K562 (cell line): ENCODE measurements at regions not wholly inside any gene's neighbourhood (a gene's known extent, or its start where the extent isn't known, plus 50 kb on each side); places are given as distances from the start of the nearest gene placed in this dataset.

Source experiments
- ATAC-seq: fragments of 200-7000 bp; cut with Tn5 transposase; 3 replicates; pipeline ENCODE4 v1.9.1; 2020; ENCODE audit warnings: moderate library complexity
- BruUV-seq: library from RNA; stranded (reverse); fragments of 400-500 nt; replicated peaks from 2 replicates; lab custom pipeline; 2021; lab: Mats Ljungman, UMichigan
- CTCF ChIA-PET: fragments of 300-600 bp; formaldehyde crosslinking; extraction: SDS; loops from one replicate; lab custom pipeline; 2021; ENCODE audit warnings: low intra/inter-chr PET ratio; lab: Yijun Ruan, JAX
- POLR2A ChIA-PET: fragments of 300-600, 350-650 bp; sonication (Branson Sonifier 250); formaldehyde crosslinking; extraction: SDS; loops from one replicate; lab custom pipeline; 2021; ENCODE audit warnings: antibody characterized with exemption, inconsistent platforms; lab: Yijun Ruan, JAX
- DNase-seq, 4 experiments: peaks; one replicate each; pipeline versions ENCODE4 v3.0.0 to v3.0.0-alpha.2; 2011 to 2018; ENCODE audit warnings: low spot score in 3 of 4, mixed read lengths in 3 of 4; ENCODE audit errors: extremely low read depth in 1 of 4
- FAIRE-seq: peaks from 2 replicates; lab custom pipeline; 2011; peaks lifted over from hg19 to GRCh38; lab: Jason Lieb, UNC
- H2AFZ ChIP-seq: 2 replicates; pipeline ENCODE4 v1.6.0; 2011; ENCODE audit warnings: low read depth, low read length, control low read depth, inconsistent platforms
- H3K27ac ChIP-seq: fragments of 200-600 bp; 3 replicates; pipeline ENCODE4 v1.8.0; 2011; ENCODE audit warnings: low read depth, mild to moderate bottlenecking, control low read depth, inconsistent platforms, low read length, moderate library complexity, mixed read lengths; ENCODE audit errors: extremely low read depth
- H3K27me3 ChIP-seq, 2 experiments: fragments of 300-600 bp in 1 of 2; 2 replicates in 1 of 2; 3 replicates in 1 of 2; pipeline versions ENCODE4 v1.6.0 to v1.8.0; 2011; ENCODE audit warnings: inconsistent platforms in 2 of 2, low read length in 2 of 2, mild to moderate bottlenecking in 1 of 2, mixed read lengths in 1 of 2, moderate library complexity in 1 of 2; ENCODE audit not compliant: control insufficient read depth in 2 of 2, insufficient read depth in 2 of 2
- H3K36me3 ChIP-seq: fragments of 300-600 bp; 3 replicates; pipeline ENCODE4 v1.8.0; 2011; ENCODE audit warnings: mild to moderate bottlenecking, low read length, inconsistent platforms; ENCODE audit not compliant: control insufficient read depth, insufficient read depth
- H3K4me1 ChIP-seq, 2 experiments: fragments of 200-600 bp in 1 of 2; replicated peaks in 1 of 2; 2 replicates in 1 of 2; 3 replicates in 1 of 2; pipeline versions ENCODE4 v1.5.1 to v1.8.0; 2011; ENCODE audit warnings: inconsistent platforms in 2 of 2, low read length in 2 of 2, mild to moderate bottlenecking in 1 of 2, mixed read lengths in 1 of 2, moderate library complexity in 1 of 2; ENCODE audit not compliant: control insufficient read depth in 2 of 2, insufficient read depth in 2 of 2
- H3K4me2 ChIP-seq: 2 replicates; pipeline ENCODE4 v1.6.1; 2011; ENCODE audit warnings: low read length, control low read depth, inconsistent platforms, mixed read lengths; ENCODE audit not compliant: insufficient read depth
- H3K4me3 ChIP-seq: fragments of 200-600 bp; sonication (generic), shearing (Covaris generic); 2 replicates; pipeline ENCODE4 v1.5.1; 2016; ENCODE audit warnings: control low read depth, inconsistent platforms
- H3K79me2 ChIP-seq: fragments of 200-600 bp; 3 replicates; pipeline ENCODE4 v1.8.0; 2011; ENCODE audit warnings: low read length, inconsistent platforms; ENCODE audit not compliant: control insufficient read depth, insufficient read depth
- H3K9ac ChIP-seq, 2 experiments: 2 replicates each; pipeline versions ENCODE4 v1.6.0 to v1.6.1; 2011; ENCODE audit warnings: low read depth in 2 of 2, low read length in 2 of 2, control low read depth in 1 of 2, inconsistent platforms in 1 of 2, mild to moderate bottlenecking in 1 of 2, mixed read lengths in 1 of 2; ENCODE audit not compliant: insufficient read depth in 1 of 2
- H3K9me1 ChIP-seq: one replicate; pipeline ENCODE4 v1.6.0; 2011; ENCODE audit warnings: inconsistent platforms, mild to moderate bottlenecking, low read length, moderate library complexity; ENCODE audit not compliant: control insufficient read depth, insufficient read depth
- H3K9me3 ChIP-seq: replicated peaks from 2 replicates; pipeline ENCODE4 v1.5.1; 2011; ENCODE audit warnings: low read depth, low read length, inconsistent platforms; ENCODE audit not compliant: control insufficient read depth, insufficient read depth
- H4K20me1 ChIP-seq: replicated peaks from 2 replicates; pipeline ENCODE4 v1.6.1; 2011; ENCODE audit warnings: low read length, inconsistent platforms, mixed read lengths; ENCODE audit not compliant: control insufficient read depth, insufficient read depth
- DPF2 ChIP-seq: fragments of 450-650 bp; IDR thresholded peaks from 2 replicates; pipeline ENCODE4 v1.6.1; 2016
- NFYB ChIP-seq: IDR thresholded peaks from 2 replicates; pipeline ENCODE4 v1.6.1; 2011; ENCODE audit warnings: mild to moderate bottlenecking, moderate library complexity; ENCODE audit not compliant: insufficient read length; ENCODE audit errors: extremely low read depth
- PHB2 ChIP-seq: fragments of 450-650 bp; IDR thresholded peaks from 2 replicates; pipeline ENCODE4 v1.6.1; 2017; ENCODE audit warnings: low read depth
- PRDM10 ChIP-seq: fragments of 450-650 bp; IDR thresholded peaks from 2 replicates; pipeline ENCODE4 v1.6.1; 2018; ENCODE audit not compliant: partially characterized antibody
- ZFP36 ChIP-seq: fragments of 150-350 bp; IDR thresholded peaks from 2 replicates; pipeline ENCODE4 v1.6.1; 2018; ENCODE audit warnings: low read length, low read depth; ENCODE audit not compliant: partially characterized antibody
- WGBS: fragments of 100-300 bp; shearing (Covaris generic); methylation state at CpG from one replicate; pipeline ENCODE4 v1.1.6; 2016; ENCODE audit warnings: low coverage, mixed read lengths; ENCODE audit not compliant: insufficient coverage; ENCODE audit errors: missing lambda C conversion rate; 5-methylcytosine and 5-hydroxymethylcytosine counted together
- in situ Hi-C: fragments of 300-500 bp; cut with MboI; formaldehyde crosslinking; loops from 4 replicates; pipeline ENCODE4 v1.15.0; 2018; ENCODE audit warnings: inconsistent platforms, mixed read lengths
- intact Hi-C: fragments of 100-400 bp; cut with micrococcal nuclease; formaldehyde crosslinking; loops from 2 replicates; pipeline ENCODE4 v1.14.2; 2022

GRCh38 chr5:74161170-74161569, 479.4 kb downstream of the ENC1 start:
- no peaks in the 10 kb centered on the region for H3K9me1 ChIP-seq
- BruUV-seq: no TSS peak
- no peaks in the 10 kb centered on the region for H3K4me1 ChIP-seq
- 5% methylated on average over 1 of the region's 1 CpG for WGBS
- no peak overlapping the region for H3K27ac ChIP-seq
- ChIA-PET CTCF (no interaction called here), POLR2A (no interaction called here)
- no peak for ATAC-seq
- no peaks in the 10 kb centered on the region for H3K27me3 ChIP-seq
- no peaks in the 10 kb centered on the region for H3K36me3 ChIP-seq
- no peak overlapping the region for H3K9ac ChIP-seq
- H3K9me3 ChIP-seq: no peaks in the 10 kb centered on the region
- intact Hi-C loops (no loop called here), in situ Hi-C loops (no loop called here)
- H4K20me1 ChIP-seq: no peaks in the 10 kb centered on the region
- H3K4me3 ChIP-seq: no peak overlapping the region
- TF ChIP-seq DPF2: no peak
- no peak for TF ChIP-seq NFYB
- no peak for TF ChIP-seq PHB2
- TF ChIP-seq ZFP36: no peak
- TF ChIP-seq PRDM10: no peak
- H3K4me2 ChIP-seq: no peak overlapping the region
- no peak overlapping the region for H2AFZ ChIP-seq
- no peaks in the 10 kb centered on the region for H3K79me2 ChIP-seq
- DNase-seq: no peak
- no peak for FAIRE-seq
